DMS153 treated with DMSO at 0.1 percent for 48 hours (cell line): ENCODE measurements at regions not wholly inside any gene's neighbourhood (a gene's known extent, or its start where the extent isn't known, plus 50 kb on each side); places are given as distances from the start of the nearest gene placed in this dataset.
"Not testable (repeated sequence)": the region's sequence is repeated elsewhere in the genome, so short reads cannot be mapped to it uniquely, and the experiment has no call there.

Experiments used
- DNase-seq: peaks from one replicate; lab custom pipeline; 2025; ENCODE audit not compliant: unreplicated experiment; lab: John Stamatoyannopoulos, UW

GRCh38 chr3:30421266-30421665 is 185.1 kb upstream of the TGFBR2 start:
- no peak for DNase-seq

- no peak for DNase-seq
These were observed 180.0 kb upstream of the TGFBR2 start for GRCh38 chr3:30426293-30426993.

- DNase-seq, result no peak
These were observed 178.2 kb upstream of the TGFBR2 start for GRCh38 chr3:30428251-30428650.

GRCh38 chr3:30435861-30436331 is 170.5 kb upstream of the TGFBR2 start:
- DNase-seq, result no peak

GRCh38 chr3:30437171-30437601 is 169.2 kb upstream of the TGFBR2 start:
- DNase-seq, result no peak

GRCh38 chr3:30438126-30438525 is 168.3 kb upstream of the TGFBR2 start:
- no peak for DNase-seq

GRCh38 chr3:30439451-30440053 is 166.8 kb upstream of the TGFBR2 start:
- DNase-seq, result no peak

- DNase-seq, result no peak
These were observed 166.2 kb upstream of the TGFBR2 start for GRCh38 chr3:30440147-30440604.

GRCh38 chr3:30440880-30441279 is 165.5 kb upstream of the TGFBR2 start:
- DNase-seq, result no peak

- DNase-seq, result no peak
These were observed 162.4 kb upstream of the TGFBR2 start for GRCh38 chr3:30443756-30444673.

GRCh38 chr3:30448450-30449289 is 157.7 kb upstream of the TGFBR2 start:
- no peak for DNase-seq

- DNase-seq, result no peak
These were observed 157.1 kb upstream of the TGFBR2 start for GRCh38 chr3:30449290-30449632.

- no peak for DNase-seq
These were observed 154.0 kb upstream of the TGFBR2 start for GRCh38 chr3:30452446-30452845.

- no peak for DNase-seq
These were observed 152.9 kb upstream of the TGFBR2 start for GRCh38 chr3:30453360-30454039.

- no peak for DNase-seq
These were observed 151.8 kb upstream of the TGFBR2 start for GRCh38 chr3:30454636-30455035.

- not testable (repeated sequence) for DNase-seq
These were observed 151.3 kb upstream of the TGFBR2 start for GRCh38 chr3:30455112-30455511.

- DNase-seq, result no peak
These were observed 150.6 kb upstream of the TGFBR2 start for GRCh38 chr3:30455840-30456239.

GRCh38 chr3:30456264-30456663 is 150.1 kb upstream of the TGFBR2 start:
- DNase-seq, result no peak

GRCh38 chr3:30457081-30457480 is 149.3 kb upstream of the TGFBR2 start:
- no peak for DNase-seq

- no peak for DNase-seq
These were observed 148.7 kb upstream of the TGFBR2 start for GRCh38 chr3:30457726-30458125.
